ENCODE measurements at regions not wholly inside any gene's neighbourhood (a gene's known extent, or its start where the extent isn't known, plus 50 kb on each side); places are given as distances from the start of the nearest gene placed in this dataset.

- no peak for TF ChIP-seq GATA2 (IDR thresholded peaks at IDR 0.05; ENCODE audit: low read depth, low read length)
- TF ChIP-seq GATA3 (IDR thresholded peaks at IDR 0.05; ENCODE audit: low read depth, low read length) = no peak
Observed at GRCh38 chr2:136392897-136393505, 275.1 kb upstream of the CXCR4 start.

- TF ChIP-seq GATA3 (IDR thresholded peaks at IDR 0.05; ENCODE audit: low read depth, low read length) (no peak), GATA2 (IDR thresholded peaks at IDR 0.05; ENCODE audit: low read depth, low read length) (no peak)
Observed at GRCh38 chr2:136389809-136390208, 271.9 kb upstream of the CXCR4 start.

GRCh38 chr2:136386046-136386445 lies 268.1 kb upstream of the CXCR4 start:
- no peak for TF ChIP-seq GATA3 (IDR thresholded peaks at IDR 0.05; ENCODE audit: low read depth, low read length)
- TF ChIP-seq GATA2 (IDR thresholded peaks at IDR 0.05; ENCODE audit: low read depth, low read length) = no peak

- TF ChIP-seq GATA2 (IDR thresholded peaks at IDR 0.05; ENCODE audit: low read depth, low read length) = no peak
- no peak for TF ChIP-seq GATA3 (IDR thresholded peaks at IDR 0.05; ENCODE audit: low read depth, low read length)
Observed at GRCh38 chr2:136384531-136385303, 266.8 kb upstream of the CXCR4 start.

GRCh38 chr2:136383167-136383566 lies 265.2 kb upstream of the CXCR4 start:
- TF ChIP-seq GATA2 (IDR thresholded peaks at IDR 0.05; ENCODE audit: low read depth, low read length) = no peak
- no peak for TF ChIP-seq GATA3 (IDR thresholded peaks at IDR 0.05; ENCODE audit: low read depth, low read length)

- no peak for TF ChIP-seq GATA3 (IDR thresholded peaks at IDR 0.05; ENCODE audit: low read depth, low read length)
- TF ChIP-seq GATA2 (IDR thresholded peaks at IDR 0.05; ENCODE audit: low read depth, low read length) = no peak
Observed at GRCh38 chr2:136381722-136382633, 264.0 kb upstream of the CXCR4 start.

GRCh38 chr2:136381245-136381644 lies 263.3 kb upstream of the CXCR4 start:
- TF ChIP-seq GATA3 (IDR thresholded peaks at IDR 0.05; ENCODE audit: low read depth, low read length) (no peak), GATA2 (IDR thresholded peaks at IDR 0.05; ENCODE audit: low read depth, low read length) (no peak)

- TF ChIP-seq GATA3 (IDR thresholded peaks at IDR 0.05; ENCODE audit: low read depth, low read length) (no peak), GATA2 (IDR thresholded peaks at IDR 0.05; ENCODE audit: low read depth, low read length) (no peak)
Observed at GRCh38 chr2:136378712-136379595, 261.0 kb upstream of the CXCR4 start.

GRCh38 chr2:136377423-136378382 lies 259.8 kb upstream of the CXCR4 start:
- TF ChIP-seq GATA2 (IDR thresholded peaks at IDR 0.05; ENCODE audit: low read depth, low read length) = no peak
- no peak for TF ChIP-seq GATA3 (IDR thresholded peaks at IDR 0.05; ENCODE audit: low read depth, low read length)

- TF ChIP-seq GATA2 (IDR thresholded peaks at IDR 0.05; ENCODE audit: low read depth, low read length) (no peak), GATA3 (IDR thresholded peaks at IDR 0.05; ENCODE audit: low read depth, low read length) (no peak)
Observed at GRCh38 chr2:136376798-136377211, 258.9 kb upstream of the CXCR4 start.

GRCh38 chr2:136376211-136376610 lies 258.3 kb upstream of the CXCR4 start:
- TF ChIP-seq GATA2 (IDR thresholded peaks at IDR 0.05; ENCODE audit: low read depth, low read length) = no peak

All from SH-SY5Y (cell line).